ENCODE measurements at regions not wholly inside any gene's neighbourhood (a gene's known extent, or its start where the extent isn't known, plus 50 kb on each side); places are given as distances from the start of the nearest gene placed in this dataset.

DNA sequence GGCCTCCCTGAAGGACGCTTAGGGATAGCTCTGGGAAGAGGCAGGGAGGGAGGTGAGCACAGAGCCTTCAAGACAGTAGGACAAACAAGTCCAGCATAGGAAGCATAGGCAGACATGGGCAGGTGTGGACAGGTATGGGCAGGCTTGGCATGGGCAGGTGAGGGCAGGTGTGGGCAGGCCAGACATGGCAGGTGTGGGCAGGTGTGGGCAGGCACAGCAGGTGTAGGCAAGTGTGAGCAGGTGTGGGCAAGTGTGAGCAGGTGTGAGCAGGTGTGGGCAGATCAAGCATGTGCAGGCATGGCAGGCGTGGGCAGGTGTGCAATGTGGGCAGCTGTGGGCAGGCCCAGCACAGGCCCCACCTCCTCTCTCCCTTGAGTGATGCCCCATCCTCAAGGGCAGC is 148.8 kb upstream of the ZMIZ1 start:
- peak overlapping the region in 1 of 2 donors; percentile 27 for H3K4me3 ChIP-seq (ENCODE audit: low read length in 2 of 2)
- H2BK5ac ChIP-seq (ENCODE audit: low read length) = no peak overlapping the region
- H3K27ac ChIP-seq (replicated peaks; ENCODE audit: low read length) = no peak overlapping the region
- H3K14ac ChIP-seq (ENCODE audit: low read length) = no peak overlapping the region
- H3K79me1 ChIP-seq (ENCODE audit: low read depth, low read length) = no peaks in the 10 kb centered on the region
- peak overlapping the region; percentile 51 for H3K18ac ChIP-seq (ENCODE audit: low read length)
- no peak overlapping the region for H2AFZ ChIP-seq (ENCODE audit: low read length)
- no peak overlapping the region for H3K9ac ChIP-seq (ENCODE audit: low read depth, low read length, poor library complexity)
- peaks cover 14 to 22% of the 10 kb centered on the region in 2 donors for H3K4me1 ChIP-seq (ENCODE audit: control insufficient read depth in 2 of 2, insufficient read depth in 1 of 2, low read depth in 1 of 2, low read length in 2 of 2)
- no CpG with 5 or more reads among the region's 2 CpGs for WGBS, 2 donors (ENCODE audit: extremely low coverage in 2 of 2, insufficient read length in 2 of 2, insufficient replicate concordance in 1 of 2)
- H3K23ac ChIP-seq (ENCODE audit: low read depth, low read length, poor library complexity) = peak overlapping the region; percentile 25
- H4K91ac ChIP-seq (ENCODE audit: low read depth, low read length, poor library complexity) = no peak overlapping the region
- no peaks in the 10 kb centered on the region for H3K9me3 ChIP-seq (replicated peaks in 1 of 2; ENCODE audit: control insufficient read depth in 2 of 2, insufficient read depth in 1 of 2, low read depth in 1 of 2, low read length in 2 of 2)
- no peak overlapping the region for H3K4me2 ChIP-seq (ENCODE audit: insufficient read depth, low read length, poor library complexity, severe bottlenecking)
- no peaks in the 10 kb centered on the region for H3K36me3 ChIP-seq (replicated peaks in 1 of 2; ENCODE audit: control insufficient read depth in 2 of 2, insufficient read depth in 2 of 2, low read length in 2 of 2)
- no peak overlapping the region for H4K8ac ChIP-seq (ENCODE audit: low read depth, low read length)
- peak overlapping the region; percentile 11 for H2BK15ac ChIP-seq (ENCODE audit: low read length)
- no peak overlapping the region for H2BK120ac ChIP-seq (ENCODE audit: low read depth, low read length)
- DNase-seq (ENCODE audit: low spot score) = no peak
- H2AK5ac ChIP-seq (ENCODE audit: low read depth, low read length) = peak overlapping the region; percentile 78
- H3K27me3 ChIP-seq (ENCODE audit: control insufficient read depth in 3 of 3, insufficient read depth in 3 of 3, low read depth in 1 of 3, low read length in 3 of 3) = peaks cover 0 to 6% (median 0%) of the 10 kb centered on the region in 3 experiments
- H2BK12ac ChIP-seq (ENCODE audit: low read length) = no peak overlapping the region
- no peak overlapping the region for H3K4ac ChIP-seq (ENCODE audit: low read length)

DNA sequence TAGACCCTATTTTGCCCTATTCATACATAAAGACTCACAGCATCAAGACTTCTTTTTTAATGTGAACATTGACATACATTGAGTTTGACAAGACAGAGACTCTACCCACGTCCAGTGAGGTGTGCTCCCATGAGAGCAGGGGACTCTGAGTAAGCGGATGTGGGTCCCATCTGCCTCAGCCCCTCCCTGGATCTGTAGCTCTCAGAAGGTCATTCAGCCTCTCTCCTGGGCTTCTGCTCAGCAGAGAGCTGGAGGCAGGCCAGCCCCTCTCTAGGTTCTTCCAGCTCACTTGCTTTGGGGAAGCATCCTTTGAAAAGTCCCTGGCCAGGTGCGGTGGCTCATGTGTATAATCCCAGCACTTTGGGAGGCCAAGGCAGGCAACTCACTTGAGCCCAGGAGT is 146.9 kb upstream of the ZMIZ1 start:
- WGBS, 2 donors (ENCODE audit: extremely low coverage in 2 of 2, insufficient read length in 2 of 2, insufficient replicate concordance in 1 of 2) = no CpG with 5 or more reads among the region's 3 CpGs
- Histone ChIP-seq H3K9me3 (replicated peaks in 1 of 2; ENCODE audit: control insufficient read depth in 2 of 2, insufficient read depth in 1 of 2, low read depth in 1 of 2, low read length in 2 of 2) (no peaks in the 10 kb centered on the region), H2AFZ (ENCODE audit: low read length) (no peak overlapping the region), H4K91ac (ENCODE audit: low read depth, low read length, poor library complexity) (no peak overlapping the region), H4K8ac (ENCODE audit: low read depth, low read length) (no peak overlapping the region), H2BK5ac (ENCODE audit: low read length) (no peak overlapping the region), H3K9ac (ENCODE audit: low read depth, low read length, poor library complexity) (no peak overlapping the region), H2AK5ac (ENCODE audit: low read depth, low read length) (no peak overlapping the region), H3K79me1 (ENCODE audit: low read depth, low read length) (no peaks in the 10 kb centered on the region), H3K18ac (ENCODE audit: low read length) (no peak overlapping the region), H3K4me3 (ENCODE audit: low read length in 2 of 2) (no peak overlapping the region), H2BK120ac (ENCODE audit: low read depth, low read length) (no peak overlapping the region), H3K27me3 (ENCODE audit: control insufficient read depth in 3 of 3, insufficient read depth in 3 of 3, low read depth in 1 of 3, low read length in 3 of 3) (peaks cover 0 to 13% (median 0%) of the 10 kb centered on the region in 3 experiments), H3K36me3 (replicated peaks in 1 of 2; ENCODE audit: control insufficient read depth in 2 of 2, insufficient read depth in 2 of 2, low read length in 2 of 2) (no peaks in the 10 kb centered on the region), H3K4me2 (ENCODE audit: insufficient read depth, low read length, poor library complexity, severe bottlenecking) (no peak overlapping the region), H2BK15ac (ENCODE audit: low read length) (no peak overlapping the region), H3K27ac (replicated peaks; ENCODE audit: low read length) (no peak overlapping the region), H3K4me1 (ENCODE audit: control insufficient read depth in 2 of 2, insufficient read depth in 1 of 2, low read depth in 1 of 2, low read length in 2 of 2) (peaks cover 2 to 10% of the 10 kb centered on the region in 2 donors), H2BK12ac (ENCODE audit: low read length) (no peak overlapping the region), H3K14ac (ENCODE audit: low read length) (no peak overlapping the region), H3K4ac (ENCODE audit: low read length) (no peak overlapping the region), H3K23ac (ENCODE audit: low read depth, low read length, poor library complexity) (no peak overlapping the region)
- no peak for DNase-seq (ENCODE audit: low spot score)

DNA sequence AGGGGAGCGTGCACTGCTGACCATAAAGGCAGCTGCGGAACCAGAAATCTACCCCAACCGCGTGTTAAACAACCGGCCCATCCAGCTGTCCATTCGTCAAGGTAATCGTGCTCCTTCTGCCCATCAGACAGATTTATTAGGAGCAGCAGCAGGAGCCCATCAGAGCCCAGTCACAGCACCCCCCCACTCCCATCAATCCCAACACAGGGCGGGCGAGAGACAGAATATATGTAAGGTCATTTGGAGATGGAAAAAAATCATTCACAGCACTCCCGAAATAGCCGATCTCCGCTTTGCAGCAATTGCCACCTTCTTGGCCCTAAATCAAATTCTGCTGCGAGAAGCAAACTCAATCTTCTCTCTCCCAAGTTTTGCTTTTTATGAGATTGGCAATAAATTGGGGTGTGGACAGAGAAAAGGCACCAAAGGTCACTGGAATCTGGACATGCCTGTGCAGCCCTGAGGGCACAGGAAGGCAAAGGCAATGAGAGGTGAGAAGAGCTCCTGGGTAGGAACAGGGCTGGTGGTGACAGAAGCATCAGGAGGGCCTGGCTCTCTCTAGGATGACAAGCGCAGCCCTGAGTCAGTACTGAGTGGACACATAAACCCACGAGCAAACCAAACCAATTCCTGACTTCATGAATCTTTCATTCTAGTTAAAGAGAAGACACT is 145.0 kb upstream of the ZMIZ1 start:
- no peak overlapping the region for H3K23ac ChIP-seq (ENCODE audit: low read depth, low read length, poor library complexity)
- no CpG with 5 or more reads among the region's 15 CpGs for WGBS, 2 donors (ENCODE audit: extremely low coverage in 2 of 2, insufficient read length in 2 of 2, insufficient replicate concordance in 1 of 2)
- H2BK12ac ChIP-seq (ENCODE audit: low read length) = no peak overlapping the region

DNA sequence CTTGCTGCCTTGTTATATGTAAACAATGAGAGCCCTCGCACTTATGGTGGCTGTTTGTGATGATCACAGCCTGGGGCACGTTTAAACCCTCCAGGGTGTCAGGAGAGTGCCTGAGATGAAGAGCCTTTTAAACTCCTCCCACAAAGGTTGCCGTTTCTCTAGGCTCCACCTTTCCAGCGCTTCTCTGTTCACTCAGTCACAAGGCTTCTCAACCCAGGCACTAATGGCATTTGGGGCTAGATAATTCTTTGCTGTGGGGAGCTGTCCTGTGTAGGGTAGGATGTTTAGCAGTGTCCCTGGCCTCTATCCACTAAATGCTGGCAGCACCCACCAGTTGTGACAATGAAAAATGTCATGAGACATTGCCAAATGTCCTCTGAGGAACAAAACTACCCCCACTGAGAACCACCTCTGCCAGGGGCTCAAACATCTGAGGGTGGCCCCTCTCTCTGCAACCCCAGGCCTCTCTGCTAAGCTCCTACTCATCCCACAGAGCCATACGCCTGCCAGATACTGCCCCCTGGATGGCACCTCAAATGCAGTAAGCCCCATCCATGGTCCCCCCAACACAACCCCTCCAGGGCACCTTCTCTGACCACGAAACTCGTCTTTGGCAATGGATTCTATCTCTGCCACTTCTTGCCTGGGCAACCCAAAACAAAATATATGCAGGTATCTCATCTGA is 144.3 kb upstream of the ZMIZ1 start:
- no peaks in the 10 kb centered on the region for H3K36me3 ChIP-seq (replicated peaks in 1 of 2; ENCODE audit: control insufficient read depth in 2 of 2, insufficient read depth in 2 of 2, low read length in 2 of 2)
- no peak overlapping the region for H3K18ac ChIP-seq (ENCODE audit: low read length)
- H2BK12ac ChIP-seq (ENCODE audit: low read length) = no peak overlapping the region
- no peak overlapping the region for H4K91ac ChIP-seq (ENCODE audit: low read depth, low read length, poor library complexity)
- no peak overlapping the region for H3K14ac ChIP-seq (ENCODE audit: low read length)
- H3K4me1 ChIP-seq (ENCODE audit: control insufficient read depth in 2 of 2, insufficient read depth in 1 of 2, low read depth in 1 of 2, low read length in 2 of 2) = peaks cover 0 to 6% of the 10 kb centered on the region in 2 donors
- H2BK15ac ChIP-seq (ENCODE audit: low read length) = no peak overlapping the region
- no peaks in the 10 kb centered on the region for H3K79me1 ChIP-seq (ENCODE audit: low read depth, low read length)
- no peak overlapping the region for H4K8ac ChIP-seq (ENCODE audit: low read depth, low read length)
- H3K27me3 ChIP-seq (ENCODE audit: control insufficient read depth in 3 of 3, insufficient read depth in 3 of 3, low read depth in 1 of 3, low read length in 3 of 3) = peaks cover 0 to 21% (median 0%) of the 10 kb centered on the region in 3 experiments
- no peak overlapping the region for H3K4me2 ChIP-seq (ENCODE audit: insufficient read depth, low read length, poor library complexity, severe bottlenecking)
- no peak overlapping the region for H2AK5ac ChIP-seq (ENCODE audit: low read depth, low read length)
- H3K4me3 ChIP-seq (ENCODE audit: low read length in 2 of 2) = no peak overlapping the region
- no peak overlapping the region for H3K9ac ChIP-seq (ENCODE audit: low read depth, low read length, poor library complexity)
- peak overlapping the region; percentile 7 for H2AFZ ChIP-seq (ENCODE audit: low read length)
- H3K27ac ChIP-seq (replicated peaks; ENCODE audit: low read length) = no peak overlapping the region
- no CpG with 5 or more reads among the region's 7 CpGs for WGBS, 2 donors (ENCODE audit: extremely low coverage in 2 of 2, insufficient read length in 2 of 2, insufficient replicate concordance in 1 of 2)
- DNase-seq (ENCODE audit: low spot score) = no peak
- no peak overlapping the region for H3K23ac ChIP-seq (ENCODE audit: low read depth, low read length, poor library complexity)
- no peak overlapping the region for H2BK5ac ChIP-seq (ENCODE audit: low read length)
- no peak overlapping the region for H3K4ac ChIP-seq (ENCODE audit: low read length)
- no peaks in the 10 kb centered on the region for H3K9me3 ChIP-seq (replicated peaks in 1 of 2; ENCODE audit: control insufficient read depth in 2 of 2, insufficient read depth in 1 of 2, low read depth in 1 of 2, low read length in 2 of 2)
- no peak overlapping the region for H2BK120ac ChIP-seq (ENCODE audit: low read depth, low read length)

More for the DNA sequence above, 145.0 kb upstream of the ZMIZ1 start:
- Histone ChIP-seq H3K27ac (replicated peaks; ENCODE audit: low read length) (no peak overlapping the region), H3K36me3 (replicated peaks in 1 of 2; ENCODE audit: control insufficient read depth in 2 of 2, insufficient read depth in 2 of 2, low read length in 2 of 2) (no peaks in the 10 kb centered on the region), H3K18ac (ENCODE audit: low read length) (peak overlapping the region; percentile 57), H2BK120ac (ENCODE audit: low read depth, low read length) (no peak overlapping the region), H2AFZ (ENCODE audit: low read length) (peak overlapping the region; percentile 7), H3K9ac (ENCODE audit: low read depth, low read length, poor library complexity) (peak overlapping the region; percentile 7), H3K27me3 (ENCODE audit: control insufficient read depth in 3 of 3, insufficient read depth in 3 of 3, low read depth in 1 of 3, low read length in 3 of 3) (peaks cover 0 to 19% (median 0%) of the 10 kb centered on the region in 3 experiments), H3K4me2 (ENCODE audit: insufficient read depth, low read length, poor library complexity, severe bottlenecking) (no peak overlapping the region), H3K9me3 (replicated peaks in 1 of 2; ENCODE audit: control insufficient read depth in 2 of 2, insufficient read depth in 1 of 2, low read depth in 1 of 2, low read length in 2 of 2) (no peaks in the 10 kb centered on the region), H3K4ac (ENCODE audit: low read length) (no peak overlapping the region), H3K4me3 (ENCODE audit: low read length in 2 of 2) (no peak overlapping the region), H3K79me1 (ENCODE audit: low read depth, low read length) (no peaks in the 10 kb centered on the region), H4K91ac (ENCODE audit: low read depth, low read length, poor library complexity) (peak overlapping the region; percentile 19), H4K8ac (ENCODE audit: low read depth, low read length) (no peak overlapping the region), H2AK5ac (ENCODE audit: low read depth, low read length) (peak overlapping the region; percentile 57), H2BK15ac (ENCODE audit: low read length) (peak overlapping the region; percentile 18), H3K4me1 (ENCODE audit: control insufficient read depth in 2 of 2, insufficient read depth in 1 of 2, low read depth in 1 of 2, low read length in 2 of 2) (peaks cover 0 to 8% of the 10 kb centered on the region in 2 donors), H3K14ac (ENCODE audit: low read length) (no peak overlapping the region), H2BK5ac (ENCODE audit: low read length) (no peak overlapping the region)
- DNase-seq (ENCODE audit: low spot score) = no peak

Measured in neuronal stem cell (in vitro differentiated cells).